Neural cell (in vitro differentiated cells): ENCODE measurements at regions not wholly inside any gene's neighbourhood (a gene's known extent, or its start where the extent isn't known, plus 50 kb on each side); places are given as distances from the start of the nearest gene placed in this dataset.

Experiments used
- H2AFZ ChIP-seq: fragments of 200-600, 300-800 bp; sonication (generic), shearing (Covaris generic); 2 replicates; pipeline ENCODE4 v1.6.0; 2014; ENCODE audit warnings: low read depth, mild to moderate bottlenecking, antibody characterized with exemption, low read length, moderate library complexity
- H3F3A ChIP-seq: fragments of 200-600 bp; shearing (Covaris generic); 2 replicates; pipeline ENCODE4 v1.6.1; 2016; ENCODE audit warnings: mild to moderate bottlenecking, moderate library complexity, mixed read lengths, antibody characterized with exemption, low read length; ENCODE audit not compliant: insufficient read depth, poor library complexity, severe bottlenecking
- H3K27ac ChIP-seq: fragments of 200-600, 300-800 bp; sonication (generic), shearing (Covaris generic); 2 replicates; pipeline ENCODE4 v1.5.1; 2014; ENCODE audit warnings: mild to moderate bottlenecking, low read length, moderate library complexity
- H3K27me3 ChIP-seq: fragments of 300-800, 200-600 bp; sonication (generic), shearing (Covaris generic); 2 replicates; pipeline ENCODE4 v1.6.0; 2014; ENCODE audit warnings: mild to moderate bottlenecking, low read depth, low read length, moderate library complexity; ENCODE audit not compliant: insufficient read depth
- H3K36me3 ChIP-seq: fragments of 300-800, 200-600 bp; sonication (generic), shearing (Covaris generic); 2 replicates; pipeline ENCODE4 v1.5.1; 2014; ENCODE audit warnings: mild to moderate bottlenecking, antibody characterized with exemption, low read length, moderate library complexity; ENCODE audit not compliant: insufficient read depth
- H3K4me2 ChIP-seq: fragments of 300-800, 200-600 bp; sonication (generic), shearing (Covaris generic); 2 replicates; pipeline ENCODE4 v1.6.0; 2014; ENCODE audit warnings: mild to moderate bottlenecking, low read length
- H3K4me3 ChIP-seq: fragments of 300-800, 200-600 bp; sonication (generic), shearing (Covaris generic); 2 replicates; pipeline ENCODE4 v1.5.1; 2014; ENCODE audit warnings: mild to moderate bottlenecking, low read length, moderate library complexity
- H3K79me2 ChIP-seq: fragments of 200-600 bp; shearing (Covaris generic); replicated peaks from 2 replicates; pipeline ENCODE4 v1.6.0; 2014; ENCODE audit warnings: mild to moderate bottlenecking, low read length, moderate library complexity; ENCODE audit not compliant: insufficient read depth
- H3K9ac ChIP-seq: fragments of 300-800, 200-600 bp; sonication (generic), shearing (Covaris generic); 2 replicates; pipeline ENCODE4 v1.6.1; 2016; ENCODE audit warnings: mild to moderate bottlenecking, low read length, mixed read lengths
- H3K9me2 ChIP-seq: fragments of 200-600 bp; shearing (Covaris generic); 2 replicates; pipeline ENCODE4 v1.6.1; 2016; ENCODE audit warnings: mild to moderate bottlenecking, low read length, mixed read lengths; ENCODE audit not compliant: insufficient read depth
- H3K9me3 ChIP-seq: fragments of 200-600, 300-800 bp; sonication (generic), shearing (Covaris generic); 2 replicates; pipeline ENCODE4 v1.6.1; 2016; ENCODE audit warnings: mild to moderate bottlenecking, mixed run types, low read length, moderate library complexity, mixed read lengths
- H4K20me1 ChIP-seq: fragments of 200-600 bp; shearing (Covaris generic); 2 replicates; pipeline ENCODE4 v1.6.1; 2016; ENCODE audit warnings: mild to moderate bottlenecking, mixed run types; ENCODE audit not compliant: insufficient read depth
- EP300 ChIP-seq: fragments of 450-650 bp; conservative IDR thresholded peaks from 2 replicates; pipeline ENCODE4 v1.6.1; 2014; ENCODE audit warnings: antibody characterized with exemption, mild to moderate bottlenecking, moderate library complexity; ENCODE audit not compliant: poor library complexity, severe bottlenecking
- EZH2 ChIP-seq: fragments of 200-600, 300-800 bp; shearing (Covaris generic), sonication (generic); IDR thresholded peaks from 2 replicates; pipeline ENCODE4 v1.6.1; 2014; ENCODE audit warnings: antibody characterized with exemption, low read length, borderline replicate concordance, mild to moderate bottlenecking; ENCODE audit not compliant: insufficient read depth, poor library complexity, severe bottlenecking
- MXI1 ChIP-seq: fragments of 450-650 bp; conservative IDR thresholded peaks from 2 replicates; pipeline ENCODE4 v1.6.1; 2014; ENCODE audit warnings: antibody characterized with exemption, mild to moderate bottlenecking; ENCODE audit not compliant: poor library complexity, severe bottlenecking
- POLR2AphosphoS5 ChIP-seq: IDR thresholded peaks from 2 replicates; pipeline ENCODE4 v1.6.1; 2012
- RAD21 ChIP-seq: fragments of 450-650 bp; conservative IDR thresholded peaks from 2 replicates; pipeline ENCODE4 v1.6.1; 2014; ENCODE audit warnings: antibody characterized with exemption, mild to moderate bottlenecking, moderate library complexity
- SMC3 ChIP-seq: fragments of 450-650 bp; conservative IDR thresholded peaks from 2 replicates; pipeline ENCODE4 v1.6.1; 2014; ENCODE audit warnings: antibody characterized with exemption, mild to moderate bottlenecking, moderate library complexity; ENCODE audit not compliant: poor library complexity
- TAF1 ChIP-seq: IDR thresholded peaks from 2 replicates; pipeline ENCODE4 v1.6.1; 2012; ENCODE audit warnings: low read depth
- TF ChIP-seq, protein P1 (sequence below): fragments of 450-650 bp; IDR thresholded peaks from 2 replicates; pipeline ENCODE4 v1.5.1; 2014; ENCODE audit warnings: antibody characterized with exemption, mild to moderate bottlenecking, moderate library complexity; ENCODE audit not compliant: poor library complexity, severe bottlenecking
- TF ChIP-seq, protein P2 (sequence below): IDR thresholded peaks from 2 replicates; pipeline ENCODE4 v1.6.1; 2012; ENCODE audit warnings: borderline replicate concordance

- H3K4me3 ChIP-seq = no peak overlapping the region
- no peak overlapping the region for H3K4me2 ChIP-seq
These were observed 554.2 kb downstream of the CDH26 start for GRCh38 chr20:60512443-60512842.

GRCh38 chr20:60513141-60513540 is 554.9 kb downstream of the CDH26 start:
- H3K27me3 ChIP-seq = no peaks in the 10 kb centered on the region
- no peak overlapping the region for H3K9ac ChIP-seq
- TF ChIP-seq MXI1 (no peak), RAD21 (no peak), TAF1 (no peak), EZH2 (no peak), SMC3 (no peak), EP300 (no peak)
- TF ChIP-seq, protein P1, sequence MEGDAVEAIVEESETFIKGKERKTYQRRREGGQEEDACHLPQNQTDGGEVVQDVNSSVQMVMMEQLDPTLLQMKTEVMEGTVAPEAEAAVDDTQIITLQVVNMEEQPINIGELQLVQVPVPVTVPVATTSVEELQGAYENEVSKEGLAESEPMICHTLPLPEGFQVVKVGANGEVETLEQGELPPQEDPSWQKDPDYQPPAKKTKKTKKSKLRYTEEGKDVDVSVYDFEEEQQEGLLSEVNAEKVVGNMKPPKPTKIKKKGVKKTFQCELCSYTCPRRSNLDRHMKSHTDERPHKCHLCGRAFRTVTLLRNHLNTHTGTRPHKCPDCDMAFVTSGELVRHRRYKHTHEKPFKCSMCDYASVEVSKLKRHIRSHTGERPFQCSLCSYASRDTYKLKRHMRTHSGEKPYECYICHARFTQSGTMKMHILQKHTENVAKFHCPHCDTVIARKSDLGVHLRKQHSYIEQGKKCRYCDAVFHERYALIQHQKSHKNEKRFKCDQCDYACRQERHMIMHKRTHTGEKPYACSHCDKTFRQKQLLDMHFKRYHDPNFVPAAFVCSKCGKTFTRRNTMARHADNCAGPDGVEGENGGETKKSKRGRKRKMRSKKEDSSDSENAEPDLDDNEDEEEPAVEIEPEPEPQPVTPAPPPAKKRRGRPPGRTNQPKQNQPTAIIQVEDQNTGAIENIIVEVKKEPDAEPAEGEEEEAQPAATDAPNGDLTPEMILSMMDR = no peak
- TF ChIP-seq, protein P2, sequence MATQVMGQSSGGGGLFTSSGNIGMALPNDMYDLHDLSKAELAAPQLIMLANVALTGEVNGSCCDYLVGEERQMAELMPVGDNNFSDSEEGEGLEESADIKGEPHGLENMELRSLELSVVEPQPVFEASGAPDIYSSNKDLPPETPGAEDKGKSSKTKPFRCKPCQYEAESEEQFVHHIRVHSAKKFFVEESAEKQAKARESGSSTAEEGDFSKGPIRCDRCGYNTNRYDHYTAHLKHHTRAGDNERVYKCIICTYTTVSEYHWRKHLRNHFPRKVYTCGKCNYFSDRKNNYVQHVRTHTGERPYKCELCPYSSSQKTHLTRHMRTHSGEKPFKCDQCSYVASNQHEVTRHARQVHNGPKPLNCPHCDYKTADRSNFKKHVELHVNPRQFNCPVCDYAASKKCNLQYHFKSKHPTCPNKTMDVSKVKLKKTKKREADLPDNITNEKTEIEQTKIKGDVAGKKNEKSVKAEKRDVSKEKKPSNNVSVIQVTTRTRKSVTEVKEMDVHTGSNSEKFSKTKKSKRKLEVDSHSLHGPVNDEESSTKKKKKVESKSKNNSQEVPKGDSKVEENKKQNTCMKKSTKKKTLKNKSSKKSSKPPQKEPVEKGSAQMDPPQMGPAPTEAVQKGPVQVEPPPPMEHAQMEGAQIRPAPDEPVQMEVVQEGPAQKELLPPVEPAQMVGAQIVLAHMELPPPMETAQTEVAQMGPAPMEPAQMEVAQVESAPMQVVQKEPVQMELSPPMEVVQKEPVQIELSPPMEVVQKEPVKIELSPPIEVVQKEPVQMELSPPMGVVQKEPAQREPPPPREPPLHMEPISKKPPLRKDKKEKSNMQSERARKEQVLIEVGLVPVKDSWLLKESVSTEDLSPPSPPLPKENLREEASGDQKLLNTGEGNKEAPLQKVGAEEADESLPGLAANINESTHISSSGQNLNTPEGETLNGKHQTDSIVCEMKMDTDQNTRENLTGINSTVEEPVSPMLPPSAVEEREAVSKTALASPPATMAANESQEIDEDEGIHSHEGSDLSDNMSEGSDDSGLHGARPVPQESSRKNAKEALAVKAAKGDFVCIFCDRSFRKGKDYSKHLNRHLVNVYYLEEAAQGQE = no peak
- no peak overlapping the region for H2AFZ ChIP-seq
- H3K9me3 ChIP-seq = no peaks in the 10 kb centered on the region
- no peak overlapping the region for H3K27ac ChIP-seq
- no peaks in the 10 kb centered on the region for H3F3A ChIP-seq
- H3K4me2 ChIP-seq = no peak overlapping the region
- H3K79me2 ChIP-seq = no peaks in the 10 kb centered on the region
- H3K9me2 ChIP-seq = no peaks in the 10 kb centered on the region
- no peak overlapping the region for H3K4me3 ChIP-seq
- H4K20me1 ChIP-seq = no peaks in the 10 kb centered on the region
- no peaks in the 10 kb centered on the region for H3K36me3 ChIP-seq

More at GRCh38 chr20:60512443-60512842, 554.2 kb downstream of the CDH26 start:
- Histone ChIP-seq H3K9me3 (no peaks in the 10 kb centered on the region), H3K27me3 (no peaks in the 10 kb centered on the region), H3F3A (no peaks in the 10 kb centered on the region), H3K36me3 (no peaks in the 10 kb centered on the region), H3K79me2 (no peaks in the 10 kb centered on the region), H3K9ac (no peak overlapping the region), H3K9me2 (no peaks in the 10 kb centered on the region), H2AFZ (no peak overlapping the region), H3K27ac (no peak overlapping the region), H4K20me1 (no peaks in the 10 kb centered on the region)
- TF ChIP-seq POLR2AphosphoS5 = peak; percentile 9
- no peak for TF ChIP-seq SMC3
- no peak for TF ChIP-seq EZH2

GRCh38 chr20:60516442-60516841 is 558.2 kb downstream of the CDH26 start:
- Histone ChIP-seq H3F3A (no peaks in the 10 kb centered on the region), H3K79me2 (no peaks in the 10 kb centered on the region), H2AFZ (no peak overlapping the region), H3K9me3 (no peaks in the 10 kb centered on the region), H3K4me2 (no peak overlapping the region), H3K36me3 (no peaks in the 10 kb centered on the region), H3K4me3 (no peak overlapping the region), H4K20me1 (no peaks in the 10 kb centered on the region), H3K9ac (no peak overlapping the region), H3K9me2 (no peaks in the 10 kb centered on the region), H3K27me3 (no peaks in the 10 kb centered on the region), H3K27ac (no peak overlapping the region)
- no peak for TF ChIP-seq POLR2AphosphoS5
- TF ChIP-seq EZH2 = no peak
- TF ChIP-seq TAF1 = no peak
- TF ChIP-seq RAD21 = no peak
- TF ChIP-seq MXI1 = no peak
- TF ChIP-seq, protein P2 = no peak
